ENCODE measurements at regions not wholly inside any gene's neighbourhood (a gene's known extent, or its start where the extent isn't known, plus 50 kb on each side); places are given as distances from the start of the nearest gene placed in this dataset.

DNA sequence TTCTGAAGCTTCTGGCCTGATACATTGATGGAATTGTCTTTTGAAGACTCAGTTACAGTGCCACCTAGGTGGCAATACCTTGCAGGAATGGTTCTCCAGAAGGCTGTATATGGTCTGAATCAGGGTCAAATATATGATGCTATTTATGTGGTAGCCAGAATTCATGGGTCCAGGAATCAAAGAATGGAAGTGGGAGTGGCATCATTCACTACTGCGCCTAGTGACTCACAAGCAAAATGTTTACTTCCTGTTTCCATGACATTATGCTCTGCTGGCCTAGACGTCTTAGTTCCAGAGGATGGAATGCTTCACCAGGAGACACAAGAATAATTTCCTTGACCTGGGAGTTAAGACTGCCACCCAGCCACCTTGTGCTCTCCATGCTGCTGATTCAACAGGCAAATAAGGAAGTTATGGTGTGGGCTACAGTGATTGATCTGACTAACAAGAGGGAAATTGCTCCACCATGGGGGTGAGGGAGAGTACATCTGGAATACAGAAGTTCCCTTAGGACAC, 491.8 kb downstream of the ETS1 start:
- no peak for DNase-seq (ENCODE audit: low read depth in 2 of 2)

DNA sequence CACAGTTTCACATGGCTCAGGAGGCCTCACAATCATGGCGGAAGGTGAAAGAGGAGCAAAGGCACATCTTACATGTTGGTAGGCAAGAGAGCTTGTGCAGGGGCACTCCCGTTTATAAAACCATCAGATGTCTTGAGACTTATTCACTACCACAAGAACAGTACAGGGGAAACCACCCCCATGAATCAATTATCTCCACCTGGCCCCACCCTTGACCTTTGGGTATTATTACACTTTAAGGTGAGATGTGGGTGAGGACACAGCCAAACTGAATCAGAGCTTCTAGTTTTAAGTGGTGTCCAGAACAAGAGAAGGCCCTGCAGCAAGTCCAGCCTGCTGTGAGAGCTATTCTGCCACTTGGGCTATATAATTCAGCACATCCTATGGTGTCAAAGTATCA, 493.7 kb downstream of the ETS1 start:
- no peak for DNase-seq (ENCODE audit: low read depth in 2 of 2)

DNA sequence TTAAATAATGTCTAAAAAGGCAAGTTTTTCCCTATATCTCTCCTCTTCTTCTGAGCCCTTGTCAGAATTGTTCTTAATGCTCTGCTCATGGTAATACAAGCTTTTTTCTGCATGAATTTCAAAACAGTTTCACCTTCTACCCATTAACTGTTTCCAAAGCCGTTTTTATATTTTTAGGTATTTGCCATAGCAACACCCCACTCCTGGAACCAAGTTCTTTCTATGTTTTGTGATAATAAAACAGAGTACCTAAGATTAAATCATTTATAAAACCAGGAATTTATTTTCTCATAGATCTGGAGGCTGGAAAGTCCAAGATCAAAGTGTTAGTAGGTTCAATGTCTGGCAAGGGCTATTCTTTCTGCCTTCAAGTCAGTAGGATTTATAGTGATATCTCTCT, 497.4 kb downstream of the ETS1 start:
- no peak for DNase-seq (ENCODE audit: low read depth in 2 of 2)

DNA sequence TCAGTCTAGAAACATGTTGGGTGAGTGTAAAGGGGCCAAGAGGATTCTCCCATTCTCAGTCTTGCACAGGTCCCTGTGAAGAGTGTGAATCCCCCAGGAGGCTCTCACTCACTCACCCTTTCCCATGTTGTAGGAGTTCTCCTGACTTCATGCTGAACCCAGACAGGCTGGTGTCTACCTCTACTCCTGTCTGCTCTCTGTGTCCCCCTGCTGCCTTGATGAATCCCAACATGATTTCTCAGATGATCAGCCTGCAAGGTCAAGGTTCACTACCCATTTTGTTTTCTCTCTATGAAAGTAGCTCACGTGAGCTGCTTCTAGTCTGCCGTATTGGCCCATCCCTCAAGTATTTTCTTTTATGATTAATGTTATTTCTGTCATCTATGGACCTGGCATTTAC, 500.6 kb downstream of the ETS1 start:
- no peak for DNase-seq (ENCODE audit: low read depth in 2 of 2)

DNA sequence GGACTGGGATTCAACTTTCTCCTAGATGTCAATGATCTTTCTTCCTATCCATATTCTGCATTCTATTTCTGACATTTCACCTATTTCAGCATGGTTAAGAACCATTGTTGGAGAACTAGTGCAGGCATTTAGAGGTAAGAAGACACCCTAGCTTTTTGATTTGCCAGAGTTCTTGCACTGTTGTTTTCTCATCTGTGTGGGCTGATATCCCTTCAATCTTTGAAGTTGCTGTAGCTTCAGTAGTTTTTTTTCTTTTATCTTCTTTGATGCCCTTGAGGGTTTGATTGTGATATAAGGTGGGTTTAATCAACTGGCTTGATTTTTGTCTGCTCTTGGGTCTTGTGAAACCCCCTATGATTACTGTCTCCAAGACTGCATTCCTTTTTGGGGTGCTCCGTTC, 502.1 kb downstream of the ETS1 start:
- DNase-seq (ENCODE audit: low read depth in 2 of 2), result no peak

DNA sequence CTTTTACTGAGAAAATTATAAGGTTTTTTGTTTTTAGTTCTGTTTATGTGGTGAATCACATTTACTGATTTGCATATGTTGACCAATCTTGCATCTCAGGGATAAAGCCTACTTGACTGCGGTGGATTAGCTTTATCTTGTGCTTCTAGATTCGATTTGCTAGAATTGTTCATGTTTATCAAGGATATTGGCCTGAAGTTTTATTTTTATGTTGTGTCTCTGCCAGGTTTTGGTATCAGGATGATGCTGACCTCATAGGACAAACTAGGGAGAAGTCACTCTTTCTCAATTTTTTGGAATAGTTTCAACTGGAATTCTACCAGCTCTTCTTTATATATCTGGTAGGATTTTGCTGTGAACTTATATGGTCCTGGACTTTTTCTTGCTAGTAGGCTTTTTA, 504.8 kb downstream of the ETS1 start:
- DNase-seq (ENCODE audit: low read depth in 2 of 2), result no peak

DNA sequence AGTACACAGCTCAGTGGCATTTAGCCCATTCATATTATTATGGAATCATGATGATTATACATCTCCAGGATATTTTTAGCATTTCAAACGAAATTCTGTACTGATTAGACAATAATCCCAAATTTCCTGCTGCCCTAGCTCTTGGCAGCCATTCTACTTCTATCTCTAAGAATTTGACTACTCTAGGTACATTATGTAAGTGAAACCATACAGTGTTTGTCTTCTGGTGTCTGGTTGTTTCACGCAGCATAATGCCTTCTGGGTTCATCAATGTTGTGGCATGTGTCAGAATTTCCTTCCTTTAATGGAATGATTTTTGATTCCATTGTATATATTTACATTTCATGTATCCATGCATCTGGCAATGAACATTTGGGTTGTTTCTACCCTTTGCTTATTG, 517.7 kb downstream of the ETS1 start:
- DNase-seq (ENCODE audit: low read depth in 2 of 2), result no peak

DNA sequence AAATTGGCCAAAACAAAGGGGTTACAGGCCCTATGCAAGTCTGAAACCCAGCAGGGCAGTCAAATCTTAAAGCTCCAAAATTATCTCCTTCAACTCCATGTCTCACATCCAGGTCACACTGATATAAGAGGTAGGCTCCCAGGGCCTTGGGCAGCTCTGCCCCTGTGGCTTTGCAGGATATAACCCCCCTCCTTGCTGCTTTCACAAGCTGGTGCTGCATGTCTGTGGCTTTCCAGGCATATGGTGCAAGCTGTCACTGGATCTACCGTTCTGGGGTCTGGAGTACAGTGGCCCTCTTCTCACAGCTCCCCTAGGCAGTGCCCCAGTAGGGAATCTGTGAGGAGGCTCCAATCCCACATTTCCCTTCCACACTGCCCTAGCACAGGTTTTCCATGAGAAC, 519.6 kb downstream of the ETS1 start:
- DNase-seq (ENCODE audit: low read depth in 2 of 2), result no peak

DNA sequence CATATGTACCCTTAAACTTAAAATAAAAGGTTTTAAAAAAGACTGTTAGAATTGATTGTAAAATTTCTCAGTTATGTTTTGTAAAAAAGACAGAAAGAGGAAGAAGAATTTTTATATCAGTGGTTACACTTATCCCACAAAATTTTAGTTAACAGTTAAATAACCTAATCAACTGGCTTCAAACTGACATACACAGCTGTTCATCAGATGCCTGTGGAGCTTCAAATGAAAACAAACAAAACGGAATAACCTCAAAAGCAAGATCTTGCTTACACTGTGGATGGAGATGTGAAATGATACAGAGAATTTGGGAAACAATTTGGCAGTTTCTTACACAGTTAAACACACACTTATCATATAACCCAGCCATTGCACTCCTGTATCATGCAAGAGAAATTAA, 521.0 kb downstream of the ETS1 start:
- DNase-seq (ENCODE audit: low read depth in 2 of 2), result no peak

DNA sequence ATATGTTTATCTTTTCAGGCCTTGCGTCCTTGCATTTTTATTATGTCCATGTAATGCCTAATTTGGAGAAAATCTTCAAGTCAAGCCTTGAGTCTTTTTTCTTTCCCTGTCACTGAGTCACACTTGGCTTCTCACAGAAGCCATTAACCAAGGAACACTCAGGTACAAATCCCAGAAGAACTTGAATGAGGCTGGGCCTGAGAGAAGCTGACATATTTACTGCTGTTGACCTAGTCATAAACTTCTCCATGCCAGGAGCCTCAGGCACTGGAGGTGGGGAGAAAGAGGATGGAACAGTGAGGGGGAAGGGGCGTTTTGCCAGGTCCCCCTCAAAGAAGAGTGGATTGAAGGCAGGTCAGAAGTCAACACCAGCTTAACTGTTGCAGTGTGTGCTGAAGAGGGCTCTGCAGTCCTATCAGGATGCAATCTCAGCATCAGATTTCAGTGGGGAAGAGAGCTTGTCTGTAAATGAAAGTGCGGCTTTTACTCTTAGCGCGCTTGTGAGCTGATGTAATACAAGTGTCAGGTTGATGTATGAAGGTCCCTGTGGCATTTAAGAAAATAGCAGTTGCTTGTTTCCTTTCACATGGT, 526.0 kb downstream of the ETS1 start:
- DNase-seq (ENCODE audit: low read depth in 2 of 2), result no peak

DNA sequence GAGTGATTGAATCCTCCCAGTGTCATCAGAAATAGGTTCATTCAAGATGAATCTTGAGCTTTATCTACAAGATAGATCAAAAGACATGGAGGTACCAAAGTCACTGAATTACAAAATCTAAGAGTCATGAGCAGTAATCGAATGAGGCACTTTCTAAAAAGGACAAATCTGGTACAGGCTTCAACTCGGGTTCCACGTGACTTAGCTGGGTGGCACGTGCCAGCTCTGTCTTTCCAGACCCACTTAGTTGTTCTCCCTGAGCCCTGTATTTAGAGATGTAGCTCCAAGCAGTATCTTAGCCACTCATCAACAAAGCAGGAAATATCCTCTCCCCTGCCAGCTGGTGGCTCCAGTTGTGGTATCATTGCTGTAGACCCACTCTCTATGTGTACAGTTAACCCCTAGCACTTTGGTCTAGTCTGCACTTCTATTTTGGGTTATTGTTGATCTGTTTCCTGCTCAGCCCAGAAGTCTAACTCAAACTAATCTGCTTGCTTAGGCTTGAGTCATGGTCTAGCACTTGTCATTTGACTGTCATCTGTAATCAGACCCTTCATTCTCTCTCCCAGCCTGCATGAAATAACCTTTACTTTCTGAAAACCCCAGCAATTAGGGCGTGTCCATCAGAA, 528.7 kb downstream of the ETS1 start:
- DNase-seq (ENCODE audit: low read depth in 2 of 2), result no peak

DNA sequence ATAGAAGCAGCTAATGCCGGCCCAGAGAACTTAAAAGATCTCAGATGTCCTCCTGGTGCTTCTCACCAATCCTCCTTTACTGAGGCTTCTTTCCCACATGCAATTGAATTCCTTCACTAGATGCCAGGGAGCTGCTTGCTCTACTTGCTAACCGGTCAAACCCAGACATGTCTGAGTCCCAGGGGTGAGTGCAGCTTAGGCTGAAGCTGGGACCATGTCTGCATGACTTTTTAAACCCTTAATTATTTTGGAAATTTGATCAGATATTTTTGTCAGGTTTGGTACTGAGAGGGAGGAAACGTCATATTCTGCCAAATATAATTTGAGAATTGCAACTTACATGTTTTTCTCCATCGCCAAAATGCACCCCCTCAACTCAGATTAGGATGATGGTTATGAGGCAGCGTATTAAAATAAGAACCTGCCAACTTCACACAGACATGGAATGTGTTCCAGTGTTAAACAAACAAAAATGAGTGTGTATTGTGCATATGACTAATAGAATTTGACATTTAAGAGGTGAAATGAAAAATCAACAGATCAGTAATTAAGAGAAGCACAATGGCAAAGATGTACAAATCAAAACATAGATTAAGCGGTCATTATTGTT, 529.5 kb downstream of the ETS1 start:
- DNase-seq (ENCODE audit: low read depth in 2 of 2), result no peak

DNA sequence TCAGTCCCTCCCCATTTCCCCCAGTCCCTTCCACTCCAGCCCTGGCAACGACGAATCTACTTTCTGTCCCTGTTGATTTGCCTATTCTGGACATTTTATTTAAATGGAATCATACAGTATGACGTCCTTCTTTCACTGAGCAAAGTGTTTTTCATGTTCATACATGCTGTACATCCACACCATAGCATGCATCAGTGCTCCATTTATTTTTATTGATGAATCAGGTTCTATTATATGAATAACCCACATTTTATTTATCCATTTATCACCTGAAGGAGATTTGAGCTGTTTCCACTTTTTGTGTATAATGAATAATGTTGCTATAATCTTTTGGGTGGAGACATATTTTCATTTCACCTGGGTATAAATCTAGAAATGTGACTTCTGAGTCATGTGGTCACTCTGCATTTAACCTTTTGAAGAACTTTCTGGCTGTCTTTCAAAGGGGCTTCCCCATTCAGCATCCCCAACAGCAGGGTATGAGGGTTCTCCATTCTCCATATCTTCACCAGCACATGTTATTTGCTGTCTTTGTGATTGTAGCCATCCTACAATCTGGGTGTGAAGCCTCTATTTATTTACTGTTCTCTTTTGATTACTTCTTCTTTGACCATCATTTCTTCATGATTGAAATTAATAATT, 531.7 kb downstream of the ETS1 start:
- DNase-seq (ENCODE audit: low read depth in 2 of 2), result no peak

DNA sequence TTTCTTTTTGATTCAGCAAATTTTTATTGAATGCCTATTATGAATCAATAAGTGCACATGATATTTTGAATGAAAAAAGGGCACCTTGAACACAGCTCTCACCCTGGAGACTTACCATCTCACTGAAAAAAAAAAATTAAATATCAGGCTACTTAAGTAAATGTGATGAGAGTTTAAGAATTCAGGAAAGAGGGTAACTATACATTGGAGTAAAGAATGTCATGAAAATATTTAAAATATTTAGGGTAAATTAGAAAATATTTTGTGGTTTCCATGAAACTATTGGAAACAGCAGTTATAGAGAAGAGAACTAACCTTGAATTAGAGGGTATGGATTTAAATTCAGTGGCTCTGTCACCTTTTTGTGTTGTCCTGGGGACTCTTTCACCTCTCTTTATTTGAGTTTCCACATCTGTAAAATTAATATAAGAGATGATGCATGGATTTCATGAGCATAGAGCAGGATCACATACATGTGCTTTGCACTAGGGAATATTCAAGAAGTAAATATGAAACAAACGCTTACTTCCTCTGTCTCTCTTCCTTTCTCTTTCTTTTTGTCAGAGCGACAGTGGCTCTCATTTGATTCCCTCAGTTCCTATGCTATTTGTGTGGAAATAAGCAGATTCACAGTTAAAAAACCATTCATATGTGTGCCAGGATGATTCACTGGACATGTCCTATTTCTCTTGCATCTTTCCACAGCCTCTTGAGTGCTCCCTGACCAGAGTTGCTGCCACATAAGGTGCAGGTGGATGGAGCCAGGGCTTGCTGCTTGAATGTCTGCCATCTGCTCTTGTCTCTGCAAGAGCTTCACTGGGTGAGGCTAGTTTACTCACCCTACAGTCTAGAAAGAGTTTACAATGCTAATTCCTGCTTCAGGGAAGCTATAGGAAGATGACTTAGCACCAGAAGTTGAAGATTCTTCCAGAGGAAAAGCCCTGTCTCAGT, 533.1 kb downstream of the ETS1 start:
- no peak for DNase-seq (ENCODE audit: low read depth in 2 of 2)

DNA sequence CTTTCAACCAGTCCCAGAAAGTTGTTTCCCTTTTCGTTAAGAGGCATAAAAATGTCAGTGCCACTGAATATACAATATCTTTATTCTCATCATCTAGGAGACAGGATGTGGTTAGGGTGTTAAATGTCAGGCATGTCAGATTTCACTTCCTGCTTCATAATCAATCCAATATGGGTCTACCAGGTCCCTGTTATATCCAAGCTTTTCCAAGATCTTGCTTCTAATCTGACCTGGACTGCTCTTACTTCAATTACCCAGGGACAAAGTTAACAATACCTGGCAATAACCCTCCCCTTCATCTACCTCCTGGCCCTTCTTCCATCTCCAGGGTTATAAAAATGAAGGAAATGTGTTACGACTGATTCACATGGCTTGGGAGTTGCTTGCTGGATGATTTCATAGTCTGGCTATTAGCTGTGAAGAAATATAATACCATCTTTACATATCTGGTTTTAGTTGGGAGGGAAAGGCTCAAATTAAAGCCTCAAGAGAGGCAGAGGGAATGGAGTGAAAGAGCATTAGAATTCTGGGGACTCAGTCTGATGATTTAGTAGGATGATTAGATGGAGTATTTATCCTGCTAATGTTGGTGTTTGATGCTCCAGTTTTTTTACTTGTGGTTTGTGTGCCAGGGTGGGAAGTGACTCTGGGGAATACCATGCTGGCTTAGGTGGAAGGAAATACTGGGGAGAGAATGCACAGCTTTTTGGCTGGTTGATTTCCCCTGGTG, 534.3 kb downstream of the ETS1 start:
- DNase-seq (ENCODE audit: low read depth in 2 of 2), result no peak

DNA sequence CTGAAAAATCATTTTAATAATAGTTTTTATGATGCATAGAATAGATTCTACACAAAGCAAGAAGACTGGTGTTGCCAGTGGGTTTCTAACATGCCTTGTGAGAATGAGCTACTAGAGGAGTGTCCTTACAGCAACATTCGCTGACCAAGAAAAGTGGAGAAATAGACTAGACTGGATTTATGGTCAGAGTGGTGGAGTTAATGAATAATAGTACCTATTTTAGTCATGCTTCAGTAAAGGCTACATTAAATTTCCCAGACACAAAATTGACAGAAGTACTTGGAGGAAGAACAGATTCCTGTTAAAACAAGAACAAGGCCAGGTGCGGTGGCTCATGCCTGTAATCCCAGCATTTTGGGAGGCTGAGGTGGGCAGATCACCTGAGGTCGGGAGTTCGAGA, 539.2 kb downstream of the ETS1 start:
- DNase-seq (ENCODE audit: low read depth in 2 of 2), result no peak

DNA sequence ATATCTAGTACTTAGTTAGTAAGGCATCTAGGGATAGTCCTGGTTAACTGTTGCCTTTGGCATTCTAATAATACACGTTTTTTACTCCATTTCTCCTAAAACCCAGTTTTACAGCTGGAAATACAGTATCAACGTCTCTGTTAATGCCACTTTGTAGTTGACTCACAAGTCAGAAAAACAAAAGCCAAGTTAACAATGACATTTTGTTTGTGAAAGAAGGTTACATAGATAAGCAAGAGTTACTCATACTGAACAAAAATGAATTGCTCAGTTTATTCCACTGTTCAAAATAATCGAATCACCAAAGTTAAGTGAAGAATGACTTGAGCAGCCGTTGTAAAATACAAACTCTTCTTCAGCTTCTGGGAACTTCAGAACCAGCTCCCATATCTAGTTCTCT, 540.3 kb downstream of the ETS1 start:
- no peak for DNase-seq (ENCODE audit: low read depth in 2 of 2)

DNA sequence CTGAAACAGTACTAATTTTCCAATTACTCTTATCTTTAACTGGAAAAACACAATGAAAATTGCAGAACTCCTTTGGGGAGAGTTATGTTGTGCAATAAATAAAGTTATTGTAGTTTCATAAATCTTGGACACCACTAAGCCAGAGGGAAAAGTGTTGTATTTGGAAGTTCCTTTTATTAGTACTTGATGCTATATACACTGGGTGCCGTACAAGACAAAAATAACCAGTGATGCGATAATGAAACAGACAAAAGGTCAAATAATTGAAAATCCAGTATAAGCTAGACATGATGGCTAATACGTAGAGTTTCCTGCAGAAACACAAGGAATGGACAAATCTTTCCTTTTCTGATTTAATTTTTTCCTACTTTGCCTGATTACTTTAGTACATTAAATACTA, 541.1 kb downstream of the ETS1 start:
- no peak for DNase-seq (ENCODE audit: low read depth in 2 of 2)

DNA sequence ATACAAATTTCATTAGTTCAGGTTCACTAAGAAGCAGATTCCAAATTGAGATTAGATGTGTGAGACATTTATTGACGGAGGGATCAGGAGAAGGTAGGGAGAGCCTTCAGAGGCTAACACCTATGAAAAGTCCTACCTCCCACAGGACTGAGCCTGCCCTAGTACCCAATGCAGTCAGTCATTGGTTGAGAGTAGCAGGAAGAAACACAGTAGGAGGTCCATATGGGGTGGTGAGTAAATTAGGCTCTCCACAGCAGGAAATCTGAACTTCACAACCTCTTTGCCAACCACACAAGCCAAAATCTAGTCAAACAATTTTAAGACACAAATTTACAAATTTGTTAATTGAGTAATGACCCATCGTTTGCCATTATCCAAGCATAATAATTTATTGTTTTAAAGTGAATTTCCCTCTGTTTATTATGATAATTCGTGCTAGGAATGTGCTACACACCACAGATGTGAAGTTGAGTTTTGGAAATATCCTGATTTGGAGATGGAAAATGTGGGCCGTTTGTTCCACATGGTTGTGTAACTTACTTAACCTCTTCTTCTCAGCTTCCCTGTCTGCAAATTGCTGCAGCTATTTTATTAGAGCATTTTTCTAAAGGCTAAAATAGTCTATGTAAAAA, 542.1 kb downstream of the ETS1 start:
- no peak for DNase-seq (ENCODE audit: low read depth in 2 of 2)

DNA sequence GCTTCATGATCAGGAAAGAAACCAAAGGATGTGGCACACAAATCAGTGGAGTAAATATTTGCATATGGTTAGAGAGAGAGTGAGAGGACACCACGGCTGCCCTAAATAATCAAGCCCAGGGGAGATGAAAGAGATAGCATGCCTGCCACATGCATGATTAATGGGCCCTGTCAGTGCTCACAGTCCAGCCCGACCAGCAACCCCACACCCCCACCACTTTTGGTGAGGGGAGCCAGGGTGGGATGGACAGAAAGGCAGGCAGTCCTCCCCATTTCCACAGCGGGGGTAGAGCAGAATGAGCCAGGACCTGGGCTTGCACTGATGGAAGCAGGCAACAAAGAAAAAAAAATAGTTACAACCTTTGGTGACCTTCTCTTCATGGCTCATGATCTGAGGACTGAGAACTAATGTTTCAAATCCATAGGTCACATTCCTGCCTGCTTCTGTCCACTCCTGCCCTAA, 545.0 kb downstream of the ETS1 start:
- DNase-seq (ENCODE audit: low read depth in 2 of 2), result no peak

DNA sequence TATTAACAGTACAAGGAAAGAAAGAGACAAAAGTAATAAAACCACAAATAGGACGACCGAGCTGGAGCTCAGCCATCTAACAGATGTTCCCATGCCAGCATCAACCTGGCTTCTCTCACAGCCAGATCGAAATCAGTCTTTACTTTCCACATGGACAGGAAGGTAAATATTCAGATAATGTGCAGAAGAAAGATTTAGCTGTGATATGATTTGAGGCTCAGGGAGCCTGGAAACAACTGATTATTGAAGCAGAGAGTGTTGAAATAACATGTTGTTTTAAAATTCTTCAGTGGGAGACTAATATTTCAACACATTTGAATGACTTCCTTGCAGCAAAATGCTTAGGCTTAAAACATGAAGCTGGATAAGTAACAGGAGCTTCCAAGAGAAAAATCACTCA, 546.8 kb downstream of the ETS1 start:
- DNase-seq (ENCODE audit: low read depth in 2 of 2), result no peak

All from stimulated activated CD4-positive, alpha-beta T cell treated with anti-CD3 and anti-CD28 coated beads, Interleukin-1b, Interleukin-23, amount 100 ng/mL, for 4 hours (primary cell).